Endothelial cell of umbilical vein (primary cell): ENCODE measurements at regions not wholly inside any gene's neighbourhood (a gene's known extent, or its start where the extent isn't known, plus 50 kb on each side); places are given as distances from the start of the nearest gene placed in this dataset.

ENCODE experiments used
- BruUV-seq: library from RNA; stranded (reverse); fragments of 400-500 nt; replicated peaks from 2 replicates; lab custom pipeline; 2021; lab: Mats Ljungman, UMichigan
- CTCF ChIA-PET: fragments of 300-600, 350-600 bp; sonication (Branson Sonifier 250); formaldehyde crosslinking; loops from one replicate; lab custom pipeline; 2021; ENCODE audit warnings: antibody characterized with exemption, inconsistent platforms; lab: Charles Lee
- POLR2A ChIA-PET: fragments of 300-600, 350-600 bp; sonication (Branson Sonifier 250); formaldehyde crosslinking; loops from one replicate; lab custom pipeline; 2021; ENCODE audit warnings: antibody characterized with exemption, inconsistent platforms; lab: Charles Lee
- DNase-seq: peaks from one replicate; pipeline ENCODE4 v3.0.0-alpha.2; 2011; ENCODE audit warnings: low read depth, low spot score
- FAIRE-seq: peaks from 2 replicates; lab custom pipeline; 2011; peaks lifted over from hg19 to GRCh38; lab: Jason Lieb, UNC
- H2AFZ ChIP-seq: 2 replicates; pipeline ENCODE4 v1.6.0; 2012; ENCODE audit warnings: low read depth, low read length, control low read depth, inconsistent platforms
- H3K27ac ChIP-seq: 2 replicates; pipeline ENCODE4 v1.5.1; 2011; ENCODE audit warnings: low read depth, mild to moderate bottlenecking, control low read depth, low read length, moderate library complexity; ENCODE audit not compliant: insufficient read depth
- H3K27me3 ChIP-seq, 2 experiments: 2 replicates each; pipeline versions ENCODE4 v1.6.0 to v1.6.1; 2011; ENCODE audit warnings: low read length in 2 of 2, mixed read lengths in 1 of 2; ENCODE audit not compliant: control insufficient read depth in 2 of 2, insufficient read depth in 2 of 2
- H3K36me3 ChIP-seq, 2 experiments: 2 replicates in 1 of 2; 3 replicates in 1 of 2; pipeline ENCODE4 v1.5.1; 2011; ENCODE audit warnings: low read length in 2 of 2, mild to moderate bottlenecking in 1 of 2, moderate library complexity in 1 of 2; ENCODE audit not compliant: control insufficient read depth in 2 of 2, insufficient read depth in 2 of 2; ENCODE audit errors: extremely low read depth in 1 of 2
- H3K4me1 ChIP-seq: 3 replicates; pipeline ENCODE4 v1.5.1; 2011; ENCODE audit warnings: mild to moderate bottlenecking, low read length; ENCODE audit not compliant: control insufficient read depth, insufficient read depth; ENCODE audit errors: extremely low read depth
- H3K4me2 ChIP-seq: 2 replicates; pipeline ENCODE4 v1.6.1; 2011; ENCODE audit warnings: low read length, control low read depth, mixed read lengths; ENCODE audit not compliant: insufficient read depth
- H3K4me3 ChIP-seq, 3 experiments: fragments of 200-600 bp in 1 of 3; sonication (generic), shearing (Covaris generic) in 1 of 3; replicated peaks in 1 of 3; 2 replicates each; pipeline ENCODE4 v1.5.1; 2011 to 2016; ENCODE audit warnings: control low read depth in 3 of 3, low read length in 3 of 3, mild to moderate bottlenecking in 2 of 3, inconsistent platforms in 1 of 3, low read depth in 1 of 3, moderate library complexity in 1 of 3; ENCODE audit not compliant: insufficient read depth in 1 of 3
- H3K79me2 ChIP-seq: 2 replicates; pipeline ENCODE4 v1.6.0; 2012; ENCODE audit warnings: low read length, inconsistent platforms; ENCODE audit not compliant: control insufficient read depth, insufficient read depth
- H3K9ac ChIP-seq: replicated peaks from 2 replicates; pipeline ENCODE3; 2011; ENCODE audit warnings: low read length, control low read depth; ENCODE audit not compliant: insufficient read depth; ENCODE audit errors: extremely low read depth
- H3K9me1 ChIP-seq: replicated peaks from 3 replicates; pipeline ENCODE4 v1.6.0; 2011; ENCODE audit warnings: mild to moderate bottlenecking, low read length; ENCODE audit not compliant: control insufficient read depth, insufficient read depth; ENCODE audit errors: extremely low read depth
- H3K9me3 ChIP-seq: replicated peaks from 2 replicates; pipeline ENCODE4 v1.5.1; 2012; ENCODE audit warnings: low read length, inconsistent platforms; ENCODE audit not compliant: control insufficient read depth, insufficient read depth
- H4K20me1 ChIP-seq: replicated peaks from 2 replicates; pipeline ENCODE3; 2011; ENCODE audit warnings: mild to moderate bottlenecking, low read length; ENCODE audit not compliant: control insufficient read depth, insufficient read depth; ENCODE audit errors: extremely low read depth
- EZH2 ChIP-seq: IDR thresholded peaks from 2 replicates; pipeline ENCODE4 v1.6.1; 2012; ENCODE audit warnings: borderline replicate concordance, low read depth, mild to moderate bottlenecking, moderate library complexity, low read length, inconsistent platforms; ENCODE audit not compliant: severe bottlenecking
- FOS ChIP-seq: IDR thresholded peaks from 2 replicates; pipeline ENCODE4 v1.6.1; 2011; ENCODE audit warnings: mild to moderate bottlenecking, low read length, moderate library complexity, borderline replicate concordance; ENCODE audit not compliant: insufficient read depth
- JUN ChIP-seq: IDR thresholded peaks from 2 replicates; pipeline ENCODE4 v1.6.1; 2011; ENCODE audit warnings: borderline replicate concordance, low read depth; ENCODE audit not compliant: insufficient read length, insufficient read depth
- MYC ChIP-seq: IDR thresholded peaks from one replicate; pipeline ENCODE4 v1.6.1; 2011; ENCODE audit warnings: mild to moderate bottlenecking, low read depth, low read length
- POLR2A ChIP-seq: IDR thresholded peaks from 2 replicates; pipeline ENCODE4 v1.6.1; 2012; ENCODE audit warnings: low read depth, mild to moderate bottlenecking, control low read depth, low read length
- dilution Hi-C: fragments of 300-500 bp; cut with MboI; formaldehyde crosslinking; loops from one replicate; pipeline ENCODE4 v1.15.0; 2019; ENCODE audit warnings: low sequenced_read_pairs; ENCODE audit not compliant: extremely low pct_ligation_motif_present
- intact Hi-C: fragments of 100-400 bp; cut with micrococcal nuclease; formaldehyde crosslinking; loops from one replicate; pipeline ENCODE4 v1.10.0; 2022
- TF ChIP-seq, protein P1 (sequence below), 2 donors: IDR thresholded peaks; 1 replicate in 1 of 2; 2 replicates in 1 of 2; pipeline ENCODE4 v1.5.1; 2011; ENCODE audit warnings: low read length in 2 of 2, mild to moderate bottlenecking in 2 of 2, moderate library complexity in 2 of 2, control low read depth in 1 of 2, inconsistent platforms in 1 of 2, low read depth in 1 of 2; ENCODE audit not compliant: insufficient read depth in 1 of 2; ENCODE audit errors: extremely low read depth in 1 of 2
- TF ChIP-seq, protein P2 (sequence below): IDR thresholded peaks from 2 replicates; pipeline ENCODE4 v1.6.1; 2011; ENCODE audit not compliant: insufficient read depth, insufficient read length

DNA sequence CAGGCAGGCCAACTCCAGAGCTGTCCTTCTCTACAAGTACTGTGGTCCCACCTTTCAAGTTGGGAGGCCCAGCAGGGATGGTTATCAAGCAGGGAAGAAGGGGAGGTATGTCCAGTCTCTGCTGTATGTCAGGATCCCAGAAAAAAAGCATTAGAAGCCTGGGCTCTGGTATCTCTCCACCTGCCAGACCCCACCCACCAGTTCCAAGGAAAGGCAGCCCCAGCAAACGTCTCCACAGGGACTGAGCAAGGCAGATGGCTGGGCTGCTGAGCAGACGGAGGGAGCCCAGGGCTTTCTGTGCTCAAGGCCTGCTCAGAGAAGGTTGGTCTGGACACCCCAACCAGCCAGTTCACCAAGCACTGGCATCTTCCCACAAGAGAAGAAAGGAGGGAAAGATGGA, 287.8 kb downstream of the XXYLT1 start:
- no TSS peak for BruUV-seq
- ChIA-PET POLR2A (no interaction called here), CTCF (no interaction called here)
- H2AFZ ChIP-seq = no peak overlapping the region
- DNase-seq (no peak), FAIRE-seq (no peak)
- H3K79me2 ChIP-seq = no peaks in the 10 kb centered on the region
- no peaks in the 10 kb centered on the region for H3K9me1 ChIP-seq
- no peak overlapping the region for H3K4me2 ChIP-seq
- no peaks in the 10 kb centered on the region for H3K4me1 ChIP-seq
- H3K4me3 ChIP-seq = no peak overlapping the region
- no peaks in the 10 kb centered on the region for H3K9me3 ChIP-seq
- H3K27ac ChIP-seq = no peak overlapping the region
- H3K27me3 ChIP-seq = no peaks in the 10 kb centered on the region
- intact Hi-C loops (no loop called here), dilution Hi-C loops (no loop called here)
- no peaks in the 10 kb centered on the region for H4K20me1 ChIP-seq
- no peak overlapping the region for H3K9ac ChIP-seq
- no peaks in the 10 kb centered on the region for H3K36me3 ChIP-seq
- TF ChIP-seq EZH2 = no peak
- TF ChIP-seq FOS = no peak
- TF ChIP-seq, protein P1, sequence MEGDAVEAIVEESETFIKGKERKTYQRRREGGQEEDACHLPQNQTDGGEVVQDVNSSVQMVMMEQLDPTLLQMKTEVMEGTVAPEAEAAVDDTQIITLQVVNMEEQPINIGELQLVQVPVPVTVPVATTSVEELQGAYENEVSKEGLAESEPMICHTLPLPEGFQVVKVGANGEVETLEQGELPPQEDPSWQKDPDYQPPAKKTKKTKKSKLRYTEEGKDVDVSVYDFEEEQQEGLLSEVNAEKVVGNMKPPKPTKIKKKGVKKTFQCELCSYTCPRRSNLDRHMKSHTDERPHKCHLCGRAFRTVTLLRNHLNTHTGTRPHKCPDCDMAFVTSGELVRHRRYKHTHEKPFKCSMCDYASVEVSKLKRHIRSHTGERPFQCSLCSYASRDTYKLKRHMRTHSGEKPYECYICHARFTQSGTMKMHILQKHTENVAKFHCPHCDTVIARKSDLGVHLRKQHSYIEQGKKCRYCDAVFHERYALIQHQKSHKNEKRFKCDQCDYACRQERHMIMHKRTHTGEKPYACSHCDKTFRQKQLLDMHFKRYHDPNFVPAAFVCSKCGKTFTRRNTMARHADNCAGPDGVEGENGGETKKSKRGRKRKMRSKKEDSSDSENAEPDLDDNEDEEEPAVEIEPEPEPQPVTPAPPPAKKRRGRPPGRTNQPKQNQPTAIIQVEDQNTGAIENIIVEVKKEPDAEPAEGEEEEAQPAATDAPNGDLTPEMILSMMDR (IDR thresholded peaks at IDR 0.05; ENCODE audit: extremely low read depth in 1 of 2, insufficient read depth in 1 of 2, low read depth in 1 of 2, low read length in 2 of 2) = no peak
- TF ChIP-seq MYC = no peak
- TF ChIP-seq POLR2A = no peak
- TF ChIP-seq, protein P2, sequence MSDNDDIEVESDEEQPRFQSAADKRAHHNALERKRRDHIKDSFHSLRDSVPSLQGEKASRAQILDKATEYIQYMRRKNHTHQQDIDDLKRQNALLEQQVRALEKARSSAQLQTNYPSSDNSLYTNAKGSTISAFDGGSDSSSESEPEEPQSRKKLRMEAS = no peak

DNA sequence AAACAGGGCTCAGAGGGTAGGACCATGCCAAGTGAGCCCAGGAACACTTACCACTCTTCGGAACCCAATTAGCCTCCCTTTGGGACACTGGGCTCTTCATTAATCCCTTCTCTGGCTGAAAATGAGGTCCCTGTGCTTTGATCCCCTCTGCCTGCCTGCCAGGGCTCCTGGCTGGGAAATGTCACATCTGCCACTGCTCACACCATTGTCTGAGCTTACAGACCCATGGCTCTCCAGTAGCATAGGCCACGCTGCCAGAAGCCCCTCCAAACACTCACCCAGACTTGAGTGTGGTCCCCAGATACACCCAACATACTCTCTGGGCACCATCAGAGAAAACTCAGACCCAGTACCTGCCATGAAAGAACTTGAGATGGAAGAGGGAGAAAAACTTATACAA, 287.3 kb downstream of the XXYLT1 start:
- H2AFZ ChIP-seq = no peak overlapping the region
- CTCF ChIA-PET = no interaction called here
- H3K4me3 ChIP-seq = no peak overlapping the region
- no peak overlapping the region for H3K27ac ChIP-seq
- intact Hi-C loops = loop anchor here (2.0 kb wide), 1 partner anchor 53 kb away; no protein-coding TSS in a partner anchor
- H3K4me1 ChIP-seq = no peaks in the 10 kb centered on the region
- no peaks in the 10 kb centered on the region for H3K79me2 ChIP-seq
- no peaks in the 10 kb centered on the region for H3K9me3 ChIP-seq
- no peaks in the 10 kb centered on the region for H3K36me3 ChIP-seq
- FAIRE-seq (no peak), DNase-seq (no peak)
- no peaks in the 10 kb centered on the region for H3K9me1 ChIP-seq
- no TSS peak for BruUV-seq
- dilution Hi-C loops = no loop called here
- TF ChIP-seq, protein P2 = no peak
- TF ChIP-seq JUN = no peak
- no peak for TF ChIP-seq FOS
- TF ChIP-seq EZH2 = no peak
- no peak for TF ChIP-seq MYC
- H4K20me1 ChIP-seq = no peaks in the 10 kb centered on the region
- POLR2A ChIA-PET = no interaction called here
- H3K9ac ChIP-seq = no peak overlapping the region
- no peaks in the 10 kb centered on the region for H3K27me3 ChIP-seq
- H3K4me2 ChIP-seq = no peak overlapping the region
